ENCODE measurements at regions not wholly inside any gene's neighbourhood (a gene's known extent, or its start where the extent isn't known, plus 50 kb on each side); places are given as distances from the start of the nearest gene placed in this dataset.
A peak's percentile ranks its signal among the peaks of the same experiment; 100 is the strongest.

DNA sequence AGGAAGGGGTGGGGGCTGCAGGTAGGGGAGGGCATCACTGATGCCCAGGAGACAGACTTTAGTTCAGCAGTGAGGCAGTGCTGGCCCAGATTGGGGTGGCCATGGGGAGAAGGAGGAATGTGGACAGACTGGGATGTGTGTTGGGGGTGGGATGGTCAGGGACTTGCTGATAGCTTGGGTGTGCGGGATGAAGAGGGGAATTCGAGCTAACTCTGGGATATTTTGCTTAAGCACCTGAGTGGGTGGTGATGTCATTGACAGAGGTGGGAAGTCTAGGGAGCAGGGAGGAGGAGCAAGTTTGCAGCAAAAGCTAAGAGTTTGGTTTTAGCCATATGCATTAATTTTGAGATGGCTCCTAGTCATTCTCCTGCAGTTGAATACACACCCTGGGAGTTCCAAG is 207.5 kb downstream of the RPLP1 start:
- POLR2A ChIA-PET, result no interaction called here
- peak; percentile 3 for DNase-seq (ENCODE audit: extremely low spot score)
- CTCF ChIA-PET, result no interaction called here
- TF ChIP-seq, protein P1, sequence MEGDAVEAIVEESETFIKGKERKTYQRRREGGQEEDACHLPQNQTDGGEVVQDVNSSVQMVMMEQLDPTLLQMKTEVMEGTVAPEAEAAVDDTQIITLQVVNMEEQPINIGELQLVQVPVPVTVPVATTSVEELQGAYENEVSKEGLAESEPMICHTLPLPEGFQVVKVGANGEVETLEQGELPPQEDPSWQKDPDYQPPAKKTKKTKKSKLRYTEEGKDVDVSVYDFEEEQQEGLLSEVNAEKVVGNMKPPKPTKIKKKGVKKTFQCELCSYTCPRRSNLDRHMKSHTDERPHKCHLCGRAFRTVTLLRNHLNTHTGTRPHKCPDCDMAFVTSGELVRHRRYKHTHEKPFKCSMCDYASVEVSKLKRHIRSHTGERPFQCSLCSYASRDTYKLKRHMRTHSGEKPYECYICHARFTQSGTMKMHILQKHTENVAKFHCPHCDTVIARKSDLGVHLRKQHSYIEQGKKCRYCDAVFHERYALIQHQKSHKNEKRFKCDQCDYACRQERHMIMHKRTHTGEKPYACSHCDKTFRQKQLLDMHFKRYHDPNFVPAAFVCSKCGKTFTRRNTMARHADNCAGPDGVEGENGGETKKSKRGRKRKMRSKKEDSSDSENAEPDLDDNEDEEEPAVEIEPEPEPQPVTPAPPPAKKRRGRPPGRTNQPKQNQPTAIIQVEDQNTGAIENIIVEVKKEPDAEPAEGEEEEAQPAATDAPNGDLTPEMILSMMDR (IDR thresholded peaks at IDR 0.05; ENCODE audit: control extremely low read depth, extremely low read depth, low read depth, missing control alignments), result no peak

DNA sequence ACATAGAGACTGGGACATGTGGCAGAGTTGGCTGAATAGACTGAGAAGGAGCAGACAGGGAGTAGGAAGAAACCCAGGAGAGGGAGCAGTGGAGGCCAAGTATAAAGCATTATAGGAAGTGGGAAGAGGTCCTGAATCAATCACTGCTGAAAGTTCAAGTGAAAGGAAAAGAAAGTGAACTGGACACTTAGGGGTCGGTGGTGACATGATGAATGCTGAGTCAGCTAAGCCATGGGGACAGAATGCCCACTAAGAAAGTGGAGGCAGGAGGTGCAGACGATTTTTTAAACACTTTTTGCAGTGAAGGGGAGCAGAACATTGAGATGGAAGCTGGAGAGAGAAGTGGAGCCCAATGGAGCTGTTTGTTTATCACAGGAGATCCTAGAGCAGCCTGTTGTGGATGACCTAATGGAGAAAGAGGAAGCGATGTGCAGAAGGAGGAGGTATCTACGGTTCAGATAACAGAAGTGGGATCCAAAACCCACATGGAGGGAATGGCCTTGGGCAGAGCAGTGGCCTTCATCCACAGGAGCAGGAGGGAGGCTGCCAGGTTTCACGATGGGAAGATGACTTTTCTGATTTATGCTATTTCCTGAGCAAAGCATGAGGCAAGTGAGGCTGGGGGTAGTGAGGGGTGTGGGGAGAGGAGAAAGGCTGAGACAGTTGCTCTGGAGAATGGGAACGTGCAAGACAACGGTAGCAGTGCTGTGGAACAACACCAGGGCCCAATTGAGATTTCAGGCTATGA is 208.2 kb downstream of the RPLP1 start:
- peak; percentile 6 for DNase-seq (ENCODE audit: extremely low spot score)
- ChIA-PET POLR2A (no interaction called here), CTCF (no interaction called here)
- TF ChIP-seq, protein P1 (IDR thresholded peaks at IDR 0.05; ENCODE audit: control extremely low read depth, extremely low read depth, low read depth, missing control alignments), result no peak

DNA sequence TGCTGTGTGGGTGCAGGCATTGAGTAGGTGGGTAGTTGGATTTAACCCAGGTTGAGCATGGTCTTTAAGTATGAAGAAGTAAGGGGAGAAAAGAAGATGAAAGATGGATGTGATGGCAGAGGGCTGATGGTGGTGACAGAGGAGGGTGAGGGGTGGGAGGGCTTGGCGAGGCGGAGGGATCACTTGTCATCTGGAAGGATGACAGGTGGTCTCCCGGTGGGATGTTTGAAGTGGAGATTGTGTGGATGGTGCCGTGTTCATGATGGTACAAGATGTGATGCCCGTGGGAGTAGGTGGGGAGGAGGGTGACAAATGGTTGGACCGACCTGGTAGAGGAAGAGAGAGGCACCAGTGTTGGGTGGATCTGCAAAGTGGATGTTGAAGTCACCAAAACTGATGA is 208.8 kb downstream of the RPLP1 start:
- CTCF ChIA-PET, result no interaction called here
- TF ChIP-seq, protein P1 (IDR thresholded peaks at IDR 0.05; ENCODE audit: control extremely low read depth, extremely low read depth, low read depth, missing control alignments), result no peak
- POLR2A ChIA-PET, result no interaction called here
- peak; percentile 9 for DNase-seq (ENCODE audit: extremely low spot score)

DNA sequence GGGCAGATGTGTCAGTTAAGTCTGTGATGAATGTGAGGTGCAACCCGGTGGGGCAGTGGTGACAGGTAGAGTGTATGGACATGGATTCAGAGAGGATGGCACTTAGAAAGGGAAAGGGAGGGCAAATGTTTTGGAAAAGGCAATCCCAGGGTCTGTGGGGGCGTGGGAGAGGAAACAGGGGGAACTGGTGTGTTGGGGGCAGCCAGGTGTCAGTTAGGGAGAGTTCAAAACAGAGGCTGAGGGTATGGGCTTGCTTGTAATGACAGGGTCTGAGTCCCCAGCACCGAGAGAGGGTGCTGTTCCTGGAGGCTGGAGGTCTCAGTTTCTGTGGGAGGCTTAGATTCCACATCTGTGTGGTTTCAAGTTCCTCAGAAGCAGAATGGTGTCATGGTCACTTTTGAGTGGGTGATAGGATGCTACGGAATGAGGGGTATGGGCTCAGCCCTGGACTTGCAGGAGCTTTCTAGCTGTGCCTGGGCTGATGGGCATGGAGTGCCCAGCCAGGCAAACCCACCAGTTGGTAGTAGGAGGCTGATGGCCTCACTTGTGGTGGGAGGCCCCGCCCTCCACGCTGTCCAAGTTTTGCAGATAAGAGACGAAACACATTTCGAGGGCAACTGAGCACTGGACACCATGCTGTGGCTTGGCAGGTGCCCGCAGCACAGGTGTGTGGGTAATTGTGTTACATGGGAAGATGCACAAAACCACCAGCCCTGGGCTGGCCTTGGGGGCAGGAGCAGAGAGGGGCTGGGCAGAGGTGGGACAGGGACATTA is 209.4 kb downstream of the RPLP1 start:
- ChIA-PET CTCF (no interaction called here), POLR2A (no interaction called here)
- peak; percentile 21 for DNase-seq (ENCODE audit: extremely low spot score)
- TF ChIP-seq, protein P1 (IDR thresholded peaks at IDR 0.05; ENCODE audit: control extremely low read depth, extremely low read depth, low read depth, missing control alignments), result no peak

DNA sequence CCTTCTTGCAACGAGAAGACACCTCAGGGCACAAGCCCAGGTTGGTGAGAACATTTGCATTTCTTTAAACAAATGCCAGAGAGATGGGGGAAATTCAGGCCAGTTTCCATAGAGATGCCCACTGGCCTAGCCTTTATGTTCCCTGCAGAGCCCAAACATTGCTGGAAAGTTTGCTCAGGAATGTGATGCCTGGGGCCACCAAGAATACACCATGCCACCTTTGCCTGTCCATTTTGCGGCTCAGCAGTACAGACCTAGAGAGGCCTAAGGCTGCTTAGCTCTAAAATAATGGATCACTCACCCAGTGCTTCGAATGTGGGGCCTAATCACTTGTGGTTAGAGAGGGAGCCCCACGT is 210.0 kb downstream of the RPLP1 start:
- POLR2A ChIA-PET, result no interaction called here
- CTCF ChIA-PET, result interaction anchor here (0.7 to 1.5 kb wide), 3 partner anchors 15 to 82 kb away, joined by 3 to 5 read pairs (median 3); no protein-coding TSS in a partner anchor
- TF ChIP-seq, protein P1 (IDR thresholded peaks at IDR 0.05; ENCODE audit: control extremely low read depth, extremely low read depth, low read depth, missing control alignments), result no peak
- peak; percentile 9 for DNase-seq (ENCODE audit: extremely low spot score)

DNA sequence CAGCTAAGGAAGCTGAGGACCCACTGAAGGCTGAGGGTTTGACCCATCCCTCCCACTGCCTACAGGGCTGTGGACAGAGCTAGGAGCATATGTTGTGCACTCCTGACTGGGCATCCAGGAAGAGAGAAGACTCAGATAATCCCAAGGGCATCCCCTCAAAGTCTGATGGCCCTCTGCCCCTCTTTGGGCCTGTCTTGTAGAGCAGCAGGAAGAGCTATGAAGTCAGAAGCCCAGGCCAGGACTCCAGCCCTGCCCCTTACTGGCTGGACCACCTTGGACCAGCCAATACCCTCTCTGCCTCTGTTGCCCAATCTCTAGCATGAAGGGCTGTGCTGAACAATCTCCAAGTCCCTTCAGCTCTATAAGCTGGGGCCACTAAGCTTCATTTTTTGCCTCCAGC is 210.8 kb downstream of the RPLP1 start:
- DNase-seq (ENCODE audit: extremely low spot score), result peak; percentile 6
- CTCF ChIA-PET, result interaction anchor here (0.7 to 2.4 kb wide), 4 partner anchors 14 to 81 kb away, joined by 3 to 7 read pairs (median 4); no protein-coding TSS in a partner anchor
- POLR2A ChIA-PET, result no interaction called here
- TF ChIP-seq, protein P1 (IDR thresholded peaks at IDR 0.05; ENCODE audit: control extremely low read depth, extremely low read depth, low read depth, missing control alignments), result no peak

Data from GM10248 (cell line).